Erythroblast (primary cell): ENCODE measurements at regions not wholly inside any gene's neighbourhood (a gene's known extent, or its start where the extent isn't known, plus 50 kb on each side); places are given as distances from the start of the nearest gene placed in this dataset.

Experiments used
- GATA1 ChIP-seq: IDR thresholded peaks from 2 replicates; pipeline ENCODE4 v1.6.1; 2011; ENCODE audit warnings: low read depth, mild to moderate bottlenecking, control low read depth, low read length, moderate library complexity
- POLR2A ChIP-seq: IDR thresholded peaks from 2 replicates; pipeline ENCODE4 v1.6.1; 2011; ENCODE audit warnings: mild to moderate bottlenecking, low read length

DNA sequence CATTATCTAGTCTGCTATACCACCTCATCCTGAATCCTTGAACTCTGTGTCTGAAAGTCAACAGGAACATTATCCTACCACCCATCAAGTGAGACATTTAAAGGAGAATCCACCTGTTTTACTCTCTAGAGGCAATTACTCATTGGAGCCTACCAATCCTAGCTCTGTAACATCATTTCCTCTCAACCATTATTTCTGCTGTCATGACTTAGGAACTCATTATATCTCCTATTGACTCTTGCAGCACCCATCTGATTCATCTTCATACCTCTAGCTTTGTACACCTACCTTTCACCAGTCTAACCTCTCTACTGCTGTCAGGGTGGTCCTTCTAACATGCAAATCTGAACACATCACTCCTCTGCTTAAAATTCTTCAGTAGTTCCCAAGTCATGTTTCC, 481.5 kb downstream of the NFIB start:
- TF ChIP-seq POLR2A, result no peak
- no peak for TF ChIP-seq GATA1
